GM21825 (cell line): ENCODE measurements at regions not wholly inside any gene's neighbourhood (a gene's known extent, or its start where the extent isn't known, plus 50 kb on each side); places are given as distances from the start of the nearest gene placed in this dataset.

ENCODE experiments used
- ATAC-seq: cut with Tn5 transposase; IDR thresholded peaks from one replicate; pipeline ENCODE4 v1.9.1; 2021; ENCODE audit warnings: mild to moderate bottlenecking, moderate library complexity; ENCODE audit not compliant: unreplicated experiment

GRCh38 chr15:35596285-35596684 is 50.3 kb upstream of the DPH6 start:
- no peak for ATAC-seq

- no peak for ATAC-seq
These were observed 56.9 kb upstream of the DPH6 start for GRCh38 chr15:35602836-35603235.

- ATAC-seq, result peak; percentile 70
These were observed 57.3 kb upstream of the DPH6 start for GRCh38 chr15:35603301-35603700.

- no peak for ATAC-seq
These were observed 57.9 kb upstream of the DPH6 start for GRCh38 chr15:35603856-35604255.

DNA sequence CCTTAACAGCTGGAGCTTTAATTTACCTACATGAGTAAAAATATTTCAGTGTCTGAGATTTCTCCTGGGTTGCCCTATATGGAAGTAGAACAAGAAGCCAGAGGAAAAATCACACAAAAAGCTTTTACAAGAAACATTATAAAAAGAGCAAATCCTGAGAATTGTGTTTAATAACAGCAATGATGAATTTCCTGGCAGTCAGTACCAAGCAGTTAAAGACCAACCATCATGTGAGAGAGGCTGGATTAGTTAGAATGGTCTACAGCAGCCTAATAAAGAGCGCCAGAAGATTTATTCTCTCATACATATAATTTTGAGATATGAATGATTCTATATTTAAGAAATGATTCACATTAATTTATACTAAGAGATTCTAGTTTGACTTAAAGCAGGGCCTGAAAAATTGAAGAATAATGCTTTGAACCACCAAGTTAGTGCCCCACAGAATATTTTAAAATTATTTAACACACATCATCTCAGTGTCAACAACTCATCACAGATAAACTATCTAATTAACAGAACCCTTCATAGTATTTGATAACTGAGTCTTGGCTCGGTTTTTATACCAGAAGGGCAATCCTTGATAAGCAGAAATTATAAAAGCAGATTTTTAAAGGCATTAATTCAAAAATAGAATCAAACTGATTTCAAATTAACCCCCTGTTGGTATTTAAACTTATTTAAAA is 59.9 kb upstream of the DPH6 start:
- no peak for ATAC-seq

- ATAC-seq, result no peak
These were observed 60.5 kb upstream of the DPH6 start for GRCh38 chr15:35606450-35606779.

GRCh38 chr15:35616498-35617271 is 70.7 kb upstream of the DPH6 start:
- no peak for ATAC-seq

GRCh38 chr15:35618260-35619188 is 72.6 kb upstream of the DPH6 start:
- no peak for ATAC-seq

- ATAC-seq, result no peak
These were observed 76.8 kb upstream of the DPH6 start for GRCh38 chr15:35622641-35623340.

GRCh38 chr15:35624881-35625280 is 78.9 kb upstream of the DPH6 start:
- no peak for ATAC-seq

DNA sequence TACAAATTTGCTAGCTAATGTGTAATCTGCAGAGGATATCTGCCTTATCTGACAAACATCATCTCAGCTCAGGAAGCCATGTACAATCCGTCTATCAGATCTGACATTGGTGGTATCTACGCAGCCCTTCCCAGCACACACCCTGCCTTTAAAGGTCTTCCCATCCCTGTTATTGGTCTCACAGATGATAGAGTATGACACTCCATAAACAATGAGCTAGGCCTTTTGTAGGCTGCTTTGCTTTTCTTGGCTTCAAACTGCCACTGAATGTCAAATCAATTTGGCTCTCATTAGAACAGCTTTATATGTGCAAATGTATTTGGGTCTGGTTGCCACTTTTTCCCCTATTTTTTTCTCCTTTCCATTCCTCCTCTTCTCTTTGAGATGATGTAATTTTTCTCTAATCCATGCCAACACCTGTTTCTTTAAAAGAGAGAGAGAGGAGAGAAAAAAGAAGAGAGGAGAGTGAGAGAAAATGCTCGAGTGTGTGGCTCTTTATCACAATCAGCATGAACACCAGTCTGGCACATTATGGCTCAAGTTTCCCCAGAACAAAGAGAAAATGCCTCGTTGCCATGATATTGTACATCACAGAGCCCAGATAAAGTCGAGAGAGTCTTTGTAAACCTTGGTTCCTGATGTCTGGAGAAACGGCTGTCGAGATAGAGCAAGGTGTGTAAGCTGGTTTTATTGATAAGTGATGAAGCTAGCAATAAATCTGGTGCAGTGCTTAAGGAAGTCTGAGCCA is 80.8 kb upstream of the DPH6 start:
- no peak for ATAC-seq

GRCh38 chr15:35627696-35628095 is 81.7 kb upstream of the DPH6 start:
- ATAC-seq, result no peak

DNA sequence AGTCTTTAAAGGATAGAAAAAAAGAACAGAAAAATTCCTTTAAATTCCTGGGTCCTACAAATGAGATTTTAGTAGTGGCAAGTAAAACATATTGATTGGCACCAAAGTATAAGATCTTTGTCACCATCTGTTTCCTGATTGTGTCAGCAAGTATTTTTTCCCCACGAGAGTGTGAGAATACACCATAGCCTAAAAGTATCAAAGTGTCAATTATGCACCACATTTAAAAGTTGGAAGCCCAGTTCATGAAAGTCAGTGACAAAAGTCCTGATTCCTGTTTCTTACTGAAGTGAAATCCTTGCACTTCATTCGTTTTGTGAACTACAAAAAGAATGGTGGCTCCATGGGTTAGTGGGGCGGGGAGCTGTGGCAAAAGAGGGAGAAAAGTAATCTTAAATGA is 83.8 kb upstream of the DPH6 start:
- ATAC-seq, result no peak

DNA sequence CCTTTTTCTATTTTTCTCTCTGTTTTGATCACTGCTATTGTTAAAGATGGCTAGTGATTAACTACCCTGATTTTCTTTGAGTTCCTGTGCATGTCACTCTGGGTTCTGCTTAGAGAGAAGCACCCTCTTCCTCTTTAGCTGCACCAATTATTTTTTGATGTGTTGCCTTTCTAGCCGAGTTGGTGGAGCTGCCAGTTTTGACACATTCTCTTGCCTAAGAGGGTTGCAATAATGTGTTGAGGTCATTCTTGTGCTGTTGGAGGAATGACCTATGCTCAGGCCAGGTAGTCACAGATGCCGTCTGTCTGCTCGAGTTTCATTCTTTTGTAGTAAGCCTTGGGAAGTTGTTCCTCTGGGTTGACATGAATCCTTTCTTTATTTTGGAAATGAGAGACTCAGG is 84.6 kb upstream of the DPH6 start:
- ATAC-seq, result no peak

- ATAC-seq, result no peak
These were observed 85.0 kb upstream of the DPH6 start for GRCh38 chr15:35630985-35631384.

DNA sequence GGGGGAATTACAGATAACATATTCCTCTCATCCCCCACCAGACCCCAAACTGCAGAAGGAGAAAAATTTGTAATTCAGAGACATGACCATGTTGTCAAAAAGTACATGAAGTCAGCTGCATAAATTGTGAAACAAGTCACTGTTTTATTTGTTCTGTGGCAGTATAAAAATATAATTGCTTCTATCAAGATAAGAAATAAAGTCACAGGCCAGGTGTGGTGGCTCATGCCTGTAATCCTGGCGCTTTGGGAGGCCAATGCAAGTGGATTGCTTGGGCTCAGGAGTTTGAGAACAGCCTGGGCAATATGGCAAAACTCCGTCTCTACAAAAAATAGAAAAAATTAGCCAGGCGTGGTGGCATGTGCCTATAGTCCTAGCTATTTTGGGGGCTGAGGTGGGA is 87.7 kb upstream of the DPH6 start:
- ATAC-seq, result no peak

GRCh38 chr15:35646790-35647189 is 100.8 kb upstream of the DPH6 start:
- ATAC-seq, result no peak

GRCh38 chr15:35647303-35647702 is 101.3 kb upstream of the DPH6 start:
- no peak for ATAC-seq

DNA sequence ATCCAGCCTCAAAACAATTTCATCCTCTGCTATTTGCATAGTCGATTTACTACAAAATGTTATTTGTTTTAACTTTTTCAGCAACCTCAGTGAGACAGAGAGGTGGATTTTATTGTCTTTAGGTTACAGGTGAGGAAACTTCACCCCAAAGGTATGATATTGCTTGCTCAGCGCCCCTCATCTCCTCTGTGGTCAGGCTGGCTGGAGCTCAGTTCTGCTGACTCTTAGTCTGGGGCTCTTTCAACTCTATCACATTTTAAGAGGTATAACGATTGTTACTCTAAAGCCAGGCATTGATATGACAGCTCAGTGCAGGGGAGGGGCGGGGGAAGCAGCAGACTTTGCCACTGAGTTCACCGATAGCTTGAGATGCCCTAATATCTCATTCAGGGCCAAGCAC is 103.0 kb upstream of the DPH6 start:
- no peak for ATAC-seq

DNA sequence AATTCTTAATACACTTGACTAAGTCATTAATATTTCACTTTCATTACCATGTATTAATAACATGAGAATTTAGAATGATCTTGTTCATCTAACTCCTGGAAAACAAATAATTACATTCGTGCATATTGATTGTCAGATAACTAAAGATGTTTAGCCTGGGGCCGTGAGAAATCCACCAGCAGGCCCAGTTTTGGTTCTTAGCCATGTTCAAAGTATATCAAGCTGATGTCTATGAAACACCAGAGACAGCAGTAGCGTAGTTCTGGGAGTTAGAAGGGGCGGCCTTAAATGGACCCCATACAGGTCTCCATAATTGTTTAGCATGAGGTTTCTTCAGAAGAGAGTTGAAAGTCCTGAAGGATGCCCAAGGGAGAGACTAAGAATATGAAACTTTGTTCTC is 103.6 kb upstream of the DPH6 start:
- no peak for ATAC-seq
